Esophagus muscularis mucosa (tissue), 4 donors: ENCODE measurements at regions not wholly inside any gene's neighbourhood (a gene's known extent, or its start where the extent isn't known, plus 50 kb on each side); places are given as distances from the start of the nearest gene placed in this dataset.

Source experiments
- DNase-seq: peaks from one replicate; pipeline ENCODE4 v3.0.0-alpha.2; 2017; ENCODE audit errors: extremely low spot score
- H3K27ac ChIP-seq, 4 donors: fragments of 200-600 bp; sonication (generic); replicated peaks in 1 of 4; 1 replicate in 3 of 4; 2 replicates in 1 of 4; pipeline ENCODE4 v1.5.1; 2016 to 2019; ENCODE audit warnings: mild to moderate bottlenecking in 1 of 4
- H3K27me3 ChIP-seq, 4 donors: fragments of 200-600 bp; sonication (generic); one replicate each; pipeline versions ENCODE4 v1.5.1 to v1.6.0; 2016 to 2019
- H3K36me3 ChIP-seq, 4 donors: fragments of 200-600 bp; sonication (generic); one replicate each; pipeline ENCODE4 v1.5.1; 2016 to 2019
- H3K4me1 ChIP-seq, 4 donors: fragments of 200-600 bp; sonication (generic); one replicate each; pipeline ENCODE4 v1.5.1; 2016 to 2019
- H3K4me3 ChIP-seq, 4 donors: fragments of 200-600 bp; sonication (generic); 1 replicate in 2 of 4; 2 replicates in 2 of 4; pipeline ENCODE4 v1.5.1; 2016 to 2019; ENCODE audit warnings: mild to moderate bottlenecking in 4 of 4, moderate library complexity in 1 of 4
- H3K9me3 ChIP-seq, 4 donors: fragments of 200-600 bp; sonication (generic); 1 replicate in 3 of 4; 2 replicates in 1 of 4; pipeline ENCODE4 v1.5.1; 2016 to 2019
- CTCF ChIP-seq, 3 experiments: fragments of 200-600 bp in 2 of 3; fragments of 450-650 bp in 1 of 3; sonication (generic) in 2 of 3; IDR thresholded peaks; one replicate each; pipeline ENCODE4 v1.5.1; 2017 to 2019; ENCODE audit warnings: antibody characterized with exemption in 3 of 3, mild to moderate bottlenecking in 2 of 3, moderate library complexity in 1 of 3
- EP300 ChIP-seq: sonication (generic); formaldehyde crosslinking; IDR thresholded peaks from one replicate; pipeline ENCODE4 v1.6.1; 2017; ENCODE audit warnings: antibody characterized with exemption
- POLR2A ChIP-seq: fragments of 450-650 bp; IDR thresholded peaks from one replicate; pipeline ENCODE4 v1.6.1; 2017; ENCODE audit warnings: antibody characterized with exemption, moderate library complexity, mild to moderate bottlenecking, low read depth
- POLR2AphosphoS5 ChIP-seq, 2 donors: sonication (generic); formaldehyde crosslinking; IDR thresholded peaks; one replicate each; pipeline ENCODE4 v1.6.1; 2017; ENCODE audit warnings: antibody characterized with exemption in 2 of 2
- WGBS: methylation state at CpG from one replicate; pipeline ENCODE4 v1.1.5; 2018; 5-methylcytosine and 5-hydroxymethylcytosine counted together
- intact Hi-C: fragments of 100-400 bp; cut with DNase I; formaldehyde crosslinking; loops from one replicate; pipeline ENCODE4 v1.15.1; 2023

- no peaks in the 10 kb centered on the region for H3K9me3 ChIP-seq
- no peaks in the 10 kb centered on the region for H3K4me1 ChIP-seq
- no peaks in the 10 kb centered on the region for H3K27me3 ChIP-seq
- H3K27ac ChIP-seq, result no peak overlapping the region
- intact Hi-C loops, result no loop called here
- TF ChIP-seq EP300, result no peak
- no peak for TF ChIP-seq CTCF (IDR thresholded peaks at IDR 0.05)
- no peak for TF ChIP-seq POLR2AphosphoS5 (IDR thresholded peaks at IDR 0.05)
- no peak for TF ChIP-seq POLR2A
- H3K36me3 ChIP-seq, result peaks cover 0 to 94% (median 51%) of the 10 kb centered on the region in 4 donors
- 80% methylated on average over 2 of the region's 4 CpGs for WGBS
- H3K4me3 ChIP-seq, result no peak overlapping the region
- DNase-seq, result no peak
These were observed 239.3 kb downstream of the GLI2 start for GRCh38 chr2:120974950-120975349.

- peaks cover 0 to 82% (median 44%) of the 10 kb centered on the region in 4 donors for H3K36me3 ChIP-seq
- intact Hi-C loops, result no loop called here
- H3K9me3 ChIP-seq, result no peaks in the 10 kb centered on the region
- H3K4me1 ChIP-seq, result no peaks in the 10 kb centered on the region
- H3K4me3 ChIP-seq, result no peak overlapping the region
- WGBS, result 94% methylated on average over 12 of the region's 12 CpGs
- no peak overlapping the region for H3K27ac ChIP-seq
- TF ChIP-seq EP300, result no peak
- no peak for TF ChIP-seq POLR2AphosphoS5 (IDR thresholded peaks at IDR 0.05)
- H3K27me3 ChIP-seq, result no peaks in the 10 kb centered on the region
- DNase-seq, result no peak
These were observed 241.0 kb downstream of the GLI2 start for GRCh38 chr2:120976501-120977307.

GRCh38 chr2:120977582-120978358, 242.1 kb downstream of the GLI2 start:
- Histone ChIP-seq H3K36me3 (peaks cover 0 to 79% (median 41%) of the 10 kb centered on the region in 4 donors), H3K27me3 (no peaks in the 10 kb centered on the region), H3K27ac (no peak overlapping the region), H3K4me3 (no peak overlapping the region), H3K9me3 (no peaks in the 10 kb centered on the region), H3K4me1 (no peaks in the 10 kb centered on the region)
- DNase-seq, result no peak
- 94% methylated on average over 25 of the region's 25 CpGs for WGBS
- TF ChIP-seq POLR2A (no peak), POLR2AphosphoS5 (IDR thresholded peaks at IDR 0.05) (no peak), CTCF (IDR thresholded peaks at IDR 0.05) (no peak), EP300 (no peak)
- intact Hi-C loops, result no loop called here

GRCh38 chr2:120978359-120979050, 242.8 kb downstream of the GLI2 start:
- Histone ChIP-seq H3K9me3 (no peaks in the 10 kb centered on the region), H3K27ac (no peak overlapping the region), H3K4me1 (peaks cover 0 to 3% (median 0%) of the 10 kb centered on the region in 4 donors), H3K27me3 (no peaks in the 10 kb centered on the region), H3K36me3 (peaks cover 0 to 79% (median 41%) of the 10 kb centered on the region in 4 donors), H3K4me3 (no peak overlapping the region)
- TF ChIP-seq POLR2A (no peak), EP300 (no peak), POLR2AphosphoS5 (IDR thresholded peaks at IDR 0.05) (no peak), CTCF (IDR thresholded peaks at IDR 0.05) (no peak)
- DNase-seq, result no peak
- 94% methylated on average over 16 of the region's 20 CpGs for WGBS
- intact Hi-C loops, result no loop called here

GRCh38 chr2:120979398-120979797, 243.7 kb downstream of the GLI2 start:
- H3K4me1 ChIP-seq, result peaks cover 0 to 4% (median 0%) of the 10 kb centered on the region in 4 donors
- intact Hi-C loops, result no loop called here
- H3K36me3 ChIP-seq, result peaks cover 0 to 85% (median 46%) of the 10 kb centered on the region in 4 donors
- WGBS, result 93% methylated on average over 2 of the region's 2 CpGs
- H3K9me3 ChIP-seq, result no peaks in the 10 kb centered on the region
- no peaks in the 10 kb centered on the region for H3K27me3 ChIP-seq
- TF ChIP-seq POLR2A (no peak), CTCF (IDR thresholded peaks at IDR 0.05) (no peak), POLR2AphosphoS5 (IDR thresholded peaks at IDR 0.05) (no peak), EP300 (no peak)
- H3K4me3 ChIP-seq, result no peak overlapping the region
- no peak for DNase-seq
- H3K27ac ChIP-seq, result no peak overlapping the region
